ENCODE measurements at regions not wholly inside any gene's neighbourhood (a gene's known extent, or its start where the extent isn't known, plus 50 kb on each side); places are given as distances from the start of the nearest gene placed in this dataset.

DNA sequence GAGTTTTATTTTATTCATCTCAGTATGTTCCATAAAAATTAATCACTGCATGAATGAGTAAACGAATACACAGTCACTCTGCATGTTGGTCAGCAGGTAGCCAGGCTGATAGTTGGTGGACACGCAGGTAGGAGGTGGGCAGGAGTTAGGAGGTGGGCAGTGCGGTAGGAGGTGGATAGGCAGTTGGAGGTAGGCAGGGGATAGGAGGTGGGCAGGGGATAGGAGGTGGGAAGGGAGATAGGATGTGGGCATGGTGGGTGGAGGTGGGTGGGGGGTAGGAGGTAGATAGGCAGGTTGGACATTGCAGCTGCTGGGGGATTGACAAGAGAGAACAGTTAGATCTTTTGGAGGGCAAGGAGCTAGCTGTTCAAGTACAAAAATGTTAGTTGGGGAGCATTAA lies 322.7 kb downstream of the PTPRU start:
- no peak for TF ChIP-seq YY1 (IDR thresholded peaks at IDR 0.05; ENCODE audit: insufficient read depth, insufficient read length)
- no peak for TF ChIP-seq SUZ12 (IDR thresholded peaks at IDR 0.05; ENCODE audit: extremely low read depth, insufficient read depth, insufficient read length)

All from NT2/D1 (cell line).